ENCODE measurements at regions not wholly inside any gene's neighbourhood (a gene's known extent, or its start where the extent isn't known, plus 50 kb on each side); places are given as distances from the start of the nearest gene placed in this dataset.

DNA sequence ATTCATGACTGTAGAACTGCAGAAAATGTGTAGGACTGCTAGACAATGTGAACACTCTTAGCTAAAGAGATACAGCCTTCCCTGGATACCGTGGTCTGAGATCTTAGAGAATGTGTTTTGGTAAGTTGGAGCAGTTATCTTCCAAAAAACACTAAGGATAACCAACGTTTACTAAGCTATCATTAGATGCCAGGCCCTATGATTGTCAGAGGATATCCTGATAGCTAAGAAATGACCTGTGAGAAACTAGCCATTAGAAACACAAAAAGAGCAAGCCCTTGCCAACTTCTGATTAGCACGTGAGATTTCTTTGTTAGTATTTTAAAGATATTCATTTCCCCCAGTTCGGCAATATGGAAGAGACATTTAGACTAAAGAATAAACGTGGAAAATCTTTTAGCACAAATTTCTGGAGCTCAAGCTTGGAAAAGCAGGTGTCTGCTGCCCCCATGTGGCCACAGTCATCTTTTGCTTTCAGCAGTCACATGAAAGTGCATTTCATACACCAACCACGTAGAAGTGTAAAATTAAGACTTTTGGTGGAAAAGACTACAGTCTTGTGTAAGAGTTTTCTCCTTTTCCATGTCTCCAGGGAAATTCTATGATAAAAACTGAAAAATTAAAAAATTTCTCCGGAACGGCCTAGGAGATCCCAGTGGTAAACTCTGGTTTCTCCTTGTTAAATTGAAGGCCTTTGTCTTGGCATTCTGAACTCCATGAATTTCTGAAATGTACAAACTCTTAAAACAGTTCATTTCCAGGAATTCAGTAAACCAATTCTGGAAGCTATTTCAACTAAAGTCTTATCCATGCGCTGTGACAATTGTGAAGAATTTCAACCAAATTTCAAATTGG lies 136.4 kb downstream of the ZNF674 start:
- Histone ChIP-seq H3K27me3 (peaks cover 0 to 5% of the 10 kb centered on the region in 2 donors), H3K27ac (no peak overlapping the region), H3K36me3 (no peaks in the 10 kb centered on the region), H3K4me1 (no peaks in the 10 kb centered on the region), H3K4me3 (no peak overlapping the region), H3K9me3 (no peaks in the 10 kb centered on the region)
- TF ChIP-seq, protein P1, sequence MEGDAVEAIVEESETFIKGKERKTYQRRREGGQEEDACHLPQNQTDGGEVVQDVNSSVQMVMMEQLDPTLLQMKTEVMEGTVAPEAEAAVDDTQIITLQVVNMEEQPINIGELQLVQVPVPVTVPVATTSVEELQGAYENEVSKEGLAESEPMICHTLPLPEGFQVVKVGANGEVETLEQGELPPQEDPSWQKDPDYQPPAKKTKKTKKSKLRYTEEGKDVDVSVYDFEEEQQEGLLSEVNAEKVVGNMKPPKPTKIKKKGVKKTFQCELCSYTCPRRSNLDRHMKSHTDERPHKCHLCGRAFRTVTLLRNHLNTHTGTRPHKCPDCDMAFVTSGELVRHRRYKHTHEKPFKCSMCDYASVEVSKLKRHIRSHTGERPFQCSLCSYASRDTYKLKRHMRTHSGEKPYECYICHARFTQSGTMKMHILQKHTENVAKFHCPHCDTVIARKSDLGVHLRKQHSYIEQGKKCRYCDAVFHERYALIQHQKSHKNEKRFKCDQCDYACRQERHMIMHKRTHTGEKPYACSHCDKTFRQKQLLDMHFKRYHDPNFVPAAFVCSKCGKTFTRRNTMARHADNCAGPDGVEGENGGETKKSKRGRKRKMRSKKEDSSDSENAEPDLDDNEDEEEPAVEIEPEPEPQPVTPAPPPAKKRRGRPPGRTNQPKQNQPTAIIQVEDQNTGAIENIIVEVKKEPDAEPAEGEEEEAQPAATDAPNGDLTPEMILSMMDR (IDR thresholded peaks at IDR 0.05): peak; percentile 65 to 88
- DNase-seq (ENCODE audit: low spot score): peak; percentile 76

DNA sequence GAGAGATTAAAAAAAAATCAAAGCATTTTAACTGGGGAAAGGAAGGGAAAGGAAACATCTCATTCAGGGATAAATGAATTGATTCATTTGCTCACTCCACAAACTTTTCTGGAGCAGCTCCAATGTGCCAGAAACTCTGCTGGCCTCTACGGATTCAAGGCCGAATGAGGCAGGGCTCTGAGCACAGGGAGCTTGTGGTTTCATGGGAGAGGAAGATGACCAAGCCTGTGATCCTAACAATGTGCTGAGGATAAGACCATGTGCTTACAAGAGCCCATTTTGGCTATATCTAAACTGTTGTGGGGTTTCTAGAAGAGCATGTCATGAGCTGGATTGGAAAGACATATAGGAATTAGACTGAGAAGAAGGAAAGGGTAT lies 137.5 kb downstream of the ZNF674 start:
- Histone ChIP-seq H3K4me1 (no peaks in the 10 kb centered on the region), H3K9me3 (no peaks in the 10 kb centered on the region), H3K27ac (no peak overlapping the region), H3K36me3 (no peaks in the 10 kb centered on the region), H3K27me3 (peaks cover 0 to 5% of the 10 kb centered on the region in 2 donors), H3K4me3 (no peak overlapping the region)
- no peak for DNase-seq (ENCODE audit: low spot score)
- TF ChIP-seq, protein P1 (IDR thresholded peaks at IDR 0.05): no peak

DNA sequence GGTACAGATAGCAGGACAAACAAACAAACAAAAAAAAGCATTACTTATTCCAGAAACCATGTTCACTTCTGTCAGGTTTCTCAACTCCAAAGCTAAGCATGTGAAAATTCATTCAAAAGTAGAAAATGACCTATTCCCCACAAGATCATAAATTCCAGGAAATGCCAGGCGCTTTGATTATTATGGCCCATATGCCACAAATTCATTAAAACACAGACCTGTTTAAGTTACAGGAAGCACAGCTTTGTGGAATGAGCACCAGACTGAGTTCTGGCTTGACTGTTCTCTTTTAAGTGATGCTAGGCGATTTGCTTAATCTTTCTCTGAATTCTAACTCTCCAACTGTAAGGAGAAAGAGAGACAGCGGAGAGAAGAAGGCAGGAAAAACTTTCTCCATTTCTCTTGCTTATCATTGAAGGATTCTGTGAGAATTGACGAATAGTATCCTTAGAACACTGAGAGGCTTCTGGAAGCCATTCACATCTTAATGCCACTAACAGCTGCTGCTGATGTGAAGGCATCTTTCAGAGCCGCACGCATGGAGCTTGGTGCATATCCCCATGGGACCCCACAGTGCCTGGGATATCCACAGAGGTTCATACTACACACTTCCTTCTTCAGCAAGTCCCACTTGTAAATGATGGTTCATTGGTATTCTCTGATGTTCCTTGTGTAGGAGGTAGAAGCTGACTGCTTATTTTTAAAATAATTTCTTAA lies 138.0 kb downstream of the ZNF674 start:
- Histone ChIP-seq H3K27me3 (peaks cover 0 to 5% of the 10 kb centered on the region in 2 donors), H3K9me3 (no peaks in the 10 kb centered on the region), H3K36me3 (no peaks in the 10 kb centered on the region), H3K4me3 (no peak overlapping the region), H3K27ac (no peak overlapping the region), H3K4me1 (no peaks in the 10 kb centered on the region)
- no peak for DNase-seq (ENCODE audit: low spot score)
- TF ChIP-seq, protein P1 (IDR thresholded peaks at IDR 0.05): no peak

DNA sequence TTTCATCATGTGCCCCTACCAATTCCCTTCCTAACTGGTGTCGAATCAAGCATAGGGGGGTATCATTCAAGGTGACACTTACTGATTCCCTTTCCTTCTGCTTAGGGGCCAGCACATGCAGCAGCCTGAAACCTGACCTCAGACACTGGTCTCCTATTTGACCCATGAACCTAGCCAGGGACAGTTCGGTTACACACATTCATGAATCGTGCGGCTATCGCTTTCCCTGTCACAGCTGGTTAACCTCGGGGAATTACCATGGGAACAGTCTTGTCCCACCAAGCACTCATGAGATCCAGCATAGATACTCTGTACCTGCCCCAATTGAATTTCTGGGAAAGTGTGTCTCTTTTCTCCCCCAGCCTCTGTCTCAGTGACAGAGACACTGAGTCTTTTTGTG lies 140.4 kb downstream of the ZNF674 start:
- no peaks in the 10 kb centered on the region for H3K9me3 ChIP-seq
- DNase-seq (ENCODE audit: low spot score): no peak
- no peaks in the 10 kb centered on the region for H3K36me3 ChIP-seq
- no peaks in the 10 kb centered on the region for H3K4me1 ChIP-seq
- no peak overlapping the region for H3K27ac ChIP-seq
- H3K4me3 ChIP-seq: no peak overlapping the region
- TF ChIP-seq, protein P1 (IDR thresholded peaks at IDR 0.05): no peak
- peaks cover 0 to 5% of the 10 kb centered on the region in 2 donors for H3K27me3 ChIP-seq

DNA sequence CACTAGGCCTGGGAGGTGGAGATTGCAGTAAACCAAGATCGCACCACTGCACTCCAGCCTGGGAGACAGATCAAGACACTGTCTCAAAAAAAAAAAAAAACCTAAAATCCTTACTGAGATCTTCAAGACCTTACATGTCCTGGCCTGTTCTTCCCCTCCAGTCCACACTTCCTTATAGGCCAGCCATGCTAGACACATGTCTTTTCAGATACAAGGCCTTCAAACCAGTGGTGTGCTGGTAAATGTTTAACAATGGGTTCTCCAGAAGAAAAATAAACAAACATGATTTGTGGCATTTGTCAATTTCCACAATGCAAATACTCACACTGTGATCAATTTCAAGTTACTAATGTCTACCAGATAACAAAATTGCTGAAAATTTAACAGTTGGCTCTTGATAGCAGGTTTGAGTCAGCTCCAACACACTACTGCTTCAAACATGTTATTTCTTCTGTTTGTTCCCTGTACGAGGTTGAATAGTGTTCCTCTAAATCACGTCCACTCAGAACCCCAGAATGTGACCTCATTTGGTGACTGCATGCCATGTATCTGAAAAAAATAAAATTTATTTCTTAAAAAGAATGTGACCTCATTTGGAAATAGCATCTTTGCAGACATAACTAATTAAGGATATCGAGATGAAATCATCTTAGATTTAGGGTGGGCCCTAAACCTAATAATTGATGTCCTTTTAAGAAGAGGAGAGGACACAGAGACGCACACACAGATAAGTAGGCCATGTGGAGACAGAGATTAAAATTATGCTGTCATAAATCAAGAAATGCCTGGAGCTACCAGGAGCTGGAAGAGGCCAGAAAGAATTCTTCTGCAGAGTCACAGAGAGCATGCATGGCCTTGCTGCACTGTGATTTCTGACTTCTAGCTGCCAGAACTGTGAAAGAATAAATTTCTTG lies 144.4 kb downstream of the ZNF674 start:
- Histone ChIP-seq H3K36me3 (no peaks in the 10 kb centered on the region), H3K27me3 (no peaks in the 10 kb centered on the region), H3K27ac (no peak overlapping the region), H3K4me3 (no peak overlapping the region), H3K9me3 (no peaks in the 10 kb centered on the region), H3K4me1 (no peaks in the 10 kb centered on the region)
- no peak for DNase-seq (ENCODE audit: low spot score)
- TF ChIP-seq, protein P1 (IDR thresholded peaks at IDR 0.05): no peak

All from right atrium auricular region (tissue), 2 donors.